ENCODE measurements at regions not wholly inside any gene's neighbourhood (a gene's known extent, or its start where the extent isn't known, plus 50 kb on each side); places are given as distances from the start of the nearest gene placed in this dataset.

- H3K27ac ChIP-seq (ENCODE audit: low read depth, low read length): no peak overlapping the region
- no peak overlapping the region for H2AFZ ChIP-seq (ENCODE audit: low read depth, low read length, poor library complexity, severe bottlenecking)
- H3K9me2 ChIP-seq (ENCODE audit: insufficient read depth): no peaks in the 10 kb centered on the region
- DNase-seq (ENCODE audit: low read depth, low spot score) (no peak), ATAC-seq (no peak)
- H3K4me3 ChIP-seq (replicated peaks in 1 of 2; ENCODE audit: low read depth in 1 of 2, low read length in 2 of 2): no peak overlapping the region
- no peaks in the 10 kb centered on the region for H3K79me2 ChIP-seq (ENCODE audit: insufficient read depth, low read length)
- peaks cover 7 to 18% of the 10 kb centered on the region in 2 experiments; a peak in 3 of 4 replicates for H3K4me1 ChIP-seq (ENCODE audit: control insufficient read depth in 1 of 2, insufficient read depth in 2 of 2, low read length in 2 of 2)
- no peaks in the 10 kb centered on the region for H3K36me3 ChIP-seq (ENCODE audit: control insufficient read depth in 1 of 2, insufficient read depth in 2 of 2, low read length in 2 of 2)
- ChIA-PET CTCF (no interaction called here), RAD21 (ENCODE audit: low non-redundant PET in 1 of 2, low total read pairs in 2 of 2, uncharacterized antibody in 2 of 2, unreplicated experiment in 2 of 2) (no interaction called here), POLR2A (no interaction called here)
- no peak overlapping the region for H3K4me2 ChIP-seq (ENCODE audit: low read length)
- no TSS peak for BruUV-seq (replicated peaks)
- no peaks in the 10 kb centered on the region for H3K9me3 ChIP-seq (ENCODE audit: control insufficient read depth in 1 of 2, insufficient read depth in 1 of 2, low read depth in 1 of 2, low read length in 2 of 2)
- no peak overlapping the region for H3K9ac ChIP-seq (ENCODE audit: low read length)
- intact Hi-C loops (cut with micrococcal nuclease): no loop called here
- TF ChIP-seq YY1 (IDR thresholded peaks at IDR 0.05; ENCODE audit: extremely low read depth, insufficient replicate concordance, low read depth, low read length): no peak
- no peak for TF ChIP-seq REST (IDR thresholded peaks at IDR 0.05; ENCODE audit: low read depth)
- TF ChIP-seq SRF (IDR thresholded peaks at IDR 0.05; ENCODE audit: low read depth): no peak
- TF ChIP-seq SIN3A (IDR thresholded peaks at IDR 0.05; ENCODE audit: low read depth): no peak
- no peak for TF ChIP-seq CBX3 (IDR thresholded peaks at IDR 0.05; ENCODE audit: low read depth)
- TF ChIP-seq EGR1 (IDR thresholded peaks at IDR 0.05; ENCODE audit: low read depth): no peak
- TF ChIP-seq RAD21 (IDR thresholded peaks at IDR 0.05; ENCODE audit: low read depth): no peak
- TF ChIP-seq ZFX (IDR thresholded peaks at IDR 0.05): no peak
- TF ChIP-seq FOSL1 (IDR thresholded peaks at IDR 0.05; ENCODE audit: low read depth): no peak
- H3K27me3 ChIP-seq (ENCODE audit: insufficient read depth, low read length): peaks cover 7% of the 10 kb centered on the region; the same call in 1 of the 2 replicates
- no peaks in the 10 kb centered on the region for H4K20me1 ChIP-seq (ENCODE audit: insufficient read depth)
These were observed 126.7 kb downstream of the WDR11 start for GRCh38 chr10:120977897-120978296.
